ENCODE measurements at regions not wholly inside any gene's neighbourhood (a gene's known extent, or its start where the extent isn't known, plus 50 kb on each side); places are given as distances from the start of the nearest gene placed in this dataset.

GRCh38 chr2:125455110-125455509, 1200.8 kb upstream of the GYPC start:
- ChIA-PET POLR2A (no interaction called here), CTCF (no interaction called here)

GRCh38 chr2:125456693-125457363, 1199.1 kb upstream of the GYPC start:
- ChIA-PET POLR2A (no interaction called here), CTCF (no interaction called here)

DNA sequence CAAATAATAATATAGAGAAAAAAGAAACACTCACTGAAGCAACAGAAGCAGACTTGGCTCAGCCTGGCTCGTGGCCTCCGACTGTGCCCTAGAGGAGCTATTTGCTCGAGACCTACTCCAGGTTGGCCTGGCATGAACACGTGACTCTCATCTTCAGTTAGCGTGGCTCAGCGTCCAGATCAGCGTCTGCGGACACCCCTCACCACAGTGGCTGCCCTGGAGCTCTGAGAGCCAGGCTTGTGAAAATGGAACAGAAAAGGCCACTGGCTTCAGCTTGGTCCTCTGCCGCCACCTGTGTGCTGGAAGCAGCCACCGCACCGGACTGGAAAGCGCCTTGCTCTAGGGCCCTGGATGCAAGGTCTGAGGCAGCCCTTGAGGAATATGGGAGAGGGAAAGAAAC, 1184.0 kb upstream of the GYPC start:
- CTCF ChIA-PET: no interaction called here

GRCh38 chr2:125479143-125479636, 1176.8 kb upstream of the GYPC start:
- CTCF ChIA-PET: interaction anchor here (0.5 kb wide), 1 partner anchor 11 kb away, joined by 3 read pairs; no protein-coding TSS in a partner anchor
- POLR2A ChIA-PET: no interaction called here

More for the DNA sequence above, 1184.0 kb upstream of the GYPC start:
- POLR2A ChIA-PET: no interaction called here

GRCh38 chr2:125490308-125490707, 1165.7 kb upstream of the GYPC start:
- CTCF ChIA-PET: interaction anchor here (0.7 kb wide), 1 partner anchor 11 kb away, joined by 3 read pairs; no protein-coding TSS in a partner anchor
- POLR2A ChIA-PET: no interaction called here

- CTCF ChIA-PET: no interaction called here
- POLR2A ChIA-PET: no interaction called here
Measured at GRCh38 chr2:125491663-125492062, 1164.3 kb upstream of the GYPC start.

- ChIA-PET CTCF (no interaction called here), POLR2A (no interaction called here)
Measured at GRCh38 chr2:125512313-125512712, 1143.6 kb upstream of the GYPC start.

GRCh38 chr2:125516496-125517109, 1139.4 kb upstream of the GYPC start:
- POLR2A ChIA-PET: no interaction called here
- CTCF ChIA-PET: no interaction called here

DNA sequence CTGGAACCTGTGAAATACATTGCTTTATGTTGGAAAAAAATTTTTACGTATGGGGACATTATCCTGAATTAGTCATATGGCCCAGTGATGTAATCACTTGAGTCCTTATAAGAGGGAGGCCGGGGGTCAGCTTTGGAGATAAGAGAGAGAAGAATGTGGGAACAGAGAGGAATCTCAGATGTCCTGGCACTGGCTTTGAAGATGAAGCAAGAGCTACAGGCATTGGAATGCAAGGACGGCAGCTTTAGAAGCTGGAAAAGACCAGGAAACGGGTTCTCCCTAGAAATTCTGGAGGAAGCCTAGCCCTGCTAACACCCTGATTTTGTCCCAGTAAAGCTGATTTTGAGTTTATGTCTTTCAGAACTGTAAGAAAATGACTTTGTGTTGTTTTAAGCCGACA, 1129.9 kb upstream of the GYPC start:
- POLR2A ChIA-PET: no interaction called here
- CTCF ChIA-PET: no interaction called here

DNA sequence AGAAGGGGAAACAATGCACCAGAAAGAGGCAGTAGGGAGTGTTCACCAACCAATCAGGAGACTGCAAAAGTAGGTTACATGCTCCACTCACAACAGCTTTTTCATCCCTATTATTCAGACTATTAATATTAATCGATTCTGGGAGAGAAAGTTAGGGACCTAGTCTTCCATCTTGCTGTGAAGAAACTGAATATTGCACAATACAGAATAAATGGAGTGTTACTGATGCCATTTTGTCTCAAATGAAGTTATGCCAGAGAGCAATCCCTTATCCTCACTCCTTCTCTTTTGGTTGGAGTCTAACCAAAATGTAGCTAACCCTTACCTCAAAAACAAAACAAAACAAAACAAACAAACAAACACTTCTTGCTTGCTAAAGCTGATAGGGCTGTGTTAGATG, 1120.9 kb upstream of the GYPC start:
- ChIA-PET CTCF (no interaction called here), POLR2A (no interaction called here)

DNA sequence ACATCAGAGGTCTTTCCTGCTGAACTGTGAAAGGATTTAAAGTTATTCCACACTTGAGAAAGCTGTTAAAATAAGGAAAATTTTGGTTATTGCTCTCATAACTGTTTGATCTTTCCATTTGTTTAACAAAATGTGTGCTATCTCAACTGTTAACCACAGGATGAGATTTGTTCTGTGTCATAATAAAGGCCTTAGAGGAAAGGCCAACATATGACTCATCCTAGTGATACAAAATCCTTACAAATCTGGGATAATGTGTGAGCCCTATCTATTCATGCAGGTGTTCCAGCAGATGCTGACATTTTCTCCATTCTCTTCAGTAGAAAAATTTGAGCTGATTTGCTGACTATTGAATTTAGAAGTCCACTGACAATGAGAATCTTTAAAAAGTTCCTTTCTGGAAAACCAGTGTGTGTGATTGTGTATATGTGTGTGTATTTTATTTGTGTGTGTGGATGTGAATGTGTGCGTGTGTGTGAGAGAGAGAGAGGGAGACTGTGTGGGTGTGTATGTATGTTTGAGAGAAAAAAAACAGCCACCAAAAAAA, 1111.9 kb upstream of the GYPC start:
- POLR2A ChIA-PET: no interaction called here
- CTCF ChIA-PET: no interaction called here

- ChIA-PET CTCF (no interaction called here), POLR2A (no interaction called here)
Measured at GRCh38 chr2:125553768-125554167, 1102.2 kb upstream of the GYPC start.

DNA sequence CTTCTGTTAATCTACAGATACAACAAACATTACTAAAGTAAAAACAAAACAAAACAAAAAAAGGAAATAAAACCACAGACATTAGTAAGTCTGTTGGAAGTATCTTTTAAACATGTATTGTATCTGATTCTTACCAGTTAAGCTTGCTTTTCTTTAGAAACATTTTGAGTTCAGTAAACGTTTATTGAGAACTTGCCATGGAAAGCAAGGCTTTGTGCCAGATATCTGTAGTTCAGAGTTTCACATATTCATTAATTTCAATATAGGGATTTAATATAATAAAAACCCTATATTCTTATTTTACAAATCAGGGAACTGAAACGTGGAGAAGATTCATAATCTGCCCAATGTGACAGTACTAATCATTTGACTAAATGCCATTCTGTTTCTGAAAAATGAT, 1101.0 kb upstream of the GYPC start:
- POLR2A ChIA-PET: no interaction called here
- CTCF ChIA-PET: no interaction called here

DNA sequence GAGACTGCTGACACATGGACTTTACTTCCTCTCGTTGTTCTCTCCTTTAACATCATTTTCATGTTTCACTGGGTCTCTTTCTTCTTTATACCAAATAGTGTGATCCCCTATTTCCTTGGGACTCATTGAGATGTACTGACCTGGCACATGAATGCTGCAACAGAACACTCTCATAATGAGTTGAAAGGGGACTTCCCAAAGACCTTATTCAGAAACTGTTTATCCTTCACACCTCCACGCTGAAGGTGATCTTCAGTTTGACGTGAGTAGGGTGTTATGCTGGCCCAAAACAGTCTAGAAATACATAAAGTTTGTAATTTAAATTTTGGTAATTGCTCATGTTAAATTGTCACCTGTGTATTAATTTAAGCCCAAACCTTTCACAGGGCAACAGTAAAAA, 1096.8 kb upstream of the GYPC start:
- ChIA-PET POLR2A (no interaction called here), CTCF (no interaction called here)

DNA sequence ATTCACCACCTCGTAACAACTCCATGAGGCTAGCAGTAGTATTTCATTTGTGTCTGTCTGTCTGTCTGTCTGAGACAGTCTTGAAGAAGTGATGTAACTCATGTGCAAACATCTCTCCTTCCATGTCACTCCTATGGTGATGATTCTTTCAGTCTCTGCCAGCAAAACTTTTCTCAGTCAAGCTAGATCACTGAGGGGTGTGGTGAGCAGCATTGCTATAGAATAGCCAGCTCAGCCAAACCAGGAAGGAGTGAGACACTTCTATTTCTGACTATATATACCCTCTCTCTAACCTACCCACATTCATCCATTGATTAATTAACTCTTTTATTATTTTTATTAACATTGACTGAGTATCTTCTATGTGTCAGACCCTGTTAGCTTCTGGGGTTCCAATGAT, 1095.1 kb upstream of the GYPC start:
- POLR2A ChIA-PET: no interaction called here

DNA sequence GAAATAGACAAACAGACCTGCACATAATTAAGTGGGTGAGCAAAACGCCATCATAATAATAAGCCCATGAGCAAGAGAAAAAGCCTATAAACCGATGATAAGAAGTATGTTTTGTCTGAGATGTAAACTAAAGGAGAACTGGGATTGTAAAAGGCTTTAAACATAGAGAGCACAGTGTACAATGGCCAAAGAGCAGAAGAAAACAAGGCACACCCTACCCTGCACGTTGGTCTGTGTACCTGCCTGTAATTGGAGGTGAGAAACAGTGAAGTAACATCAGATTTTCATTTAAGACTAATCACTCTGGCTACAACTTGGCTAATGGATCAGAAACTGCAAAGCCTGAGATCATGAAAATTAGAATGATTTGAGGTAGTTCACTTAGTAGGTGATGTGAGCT, 1094.7 kb upstream of the GYPC start:
- ChIA-PET CTCF (no interaction called here), POLR2A (no interaction called here)

More for the DNA sequence above, 1095.1 kb upstream of the GYPC start:
- CTCF ChIA-PET: no interaction called here

GRCh38 chr2:125562924-125563323, 1093.0 kb upstream of the GYPC start:
- POLR2A ChIA-PET: no interaction called here

DNA sequence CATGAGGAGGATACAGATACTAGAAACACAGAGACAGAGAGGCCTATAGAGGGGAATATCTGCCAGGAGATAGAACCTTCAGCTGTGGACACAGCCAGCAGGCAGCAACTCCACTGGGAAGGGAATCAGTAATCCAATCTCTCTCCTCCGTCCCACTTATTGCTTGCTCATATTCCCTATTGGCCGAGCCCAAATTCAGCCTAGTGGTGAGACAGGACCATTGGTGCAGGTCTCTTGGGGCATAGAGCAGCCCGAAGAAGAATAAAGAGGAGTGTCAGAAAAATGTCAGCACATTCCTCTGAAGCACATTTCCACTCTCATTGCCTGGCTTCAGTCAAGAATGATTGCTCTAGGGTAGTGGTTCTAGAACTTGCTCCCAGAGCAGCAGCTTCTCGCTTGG, 1091.5 kb upstream of the GYPC start:
- ChIA-PET POLR2A (no interaction called here), CTCF (no interaction called here)

More at GRCh38 chr2:125562924-125563323, 1093.0 kb upstream of the GYPC start:
- CTCF ChIA-PET: no interaction called here

GRCh38 chr2:125566422-125566821, 1089.5 kb upstream of the GYPC start:
- ChIA-PET CTCF (no interaction called here), POLR2A (no interaction called here)

DNA sequence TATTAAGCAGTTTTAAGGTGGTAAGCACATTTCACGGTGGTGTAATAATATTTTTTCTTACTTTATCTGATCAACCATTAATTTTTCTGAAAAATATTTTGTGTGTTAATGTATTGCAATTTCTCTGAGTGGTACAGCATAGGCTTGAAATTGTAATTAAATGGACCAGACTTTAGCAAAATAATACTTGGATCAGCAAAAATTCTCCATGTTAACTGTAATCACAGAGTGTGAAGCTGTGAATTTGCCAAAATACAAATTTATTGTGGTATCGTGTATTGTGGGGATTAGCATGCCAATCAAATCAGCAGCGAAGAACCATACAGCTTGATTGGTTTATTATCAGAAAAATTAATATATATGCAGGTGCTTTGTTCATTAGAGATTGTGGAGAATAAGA, 1088.9 kb upstream of the GYPC start:
- ChIA-PET CTCF (no interaction called here), POLR2A (no interaction called here)

DNA sequence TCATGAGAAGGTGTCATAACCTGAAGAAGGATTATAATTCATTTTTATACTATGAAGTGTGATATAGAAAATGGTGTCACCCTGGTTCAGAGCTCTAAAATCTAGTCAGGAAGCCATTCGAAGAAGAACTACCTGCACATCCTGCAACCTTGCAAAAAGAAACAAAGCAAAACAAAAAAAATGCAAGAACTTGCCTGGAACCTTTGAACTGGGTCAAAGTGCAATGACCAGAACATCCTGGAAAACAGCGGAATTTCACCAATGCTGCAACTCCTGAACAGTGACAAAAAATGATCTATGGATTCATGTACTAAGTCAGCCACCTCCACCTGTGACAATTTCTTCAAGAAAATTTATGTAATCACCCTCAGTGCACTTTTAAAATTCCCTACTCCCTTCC, 1083.3 kb upstream of the GYPC start:
- ChIA-PET CTCF (no interaction called here), POLR2A (no interaction called here)

- CTCF ChIA-PET: no interaction called here
- POLR2A ChIA-PET: no interaction called here
Measured at GRCh38 chr2:125573432-125573831, 1082.5 kb upstream of the GYPC start.
